HCT116 (cell line): ENCODE measurements at regions not wholly inside any gene's neighbourhood (a gene's known extent, or its start where the extent isn't known, plus 50 kb on each side); places are given as distances from the start of the nearest gene placed in this dataset.

Experiments
- ATAC-seq: fragments of 200-7000 bp; cut with Tn5 transposase; 2 replicates; pipeline ENCODE4 v1.9.1; 2020; ENCODE audit warnings: mild to moderate bottlenecking, moderate library complexity
- BruUV-seq: library from RNA; stranded (reverse); fragments of 400-500 nt; replicated peaks from 2 replicates; lab custom pipeline; 2021; lab: Mats Ljungman, UMichigan
- CTCF ChIA-PET: fragments of 300-600 bp; sonication (Branson Sonifier 250); formaldehyde crosslinking; loops from one replicate; lab custom pipeline; 2021; ENCODE audit warnings: antibody characterized with exemption; lab: Charles Lee
- POLR2A ChIA-PET: fragments of 300-600, 350-600 bp; sonication (Branson Sonifier 250); formaldehyde crosslinking; loops from one replicate; lab custom pipeline; 2021; ENCODE audit warnings: antibody characterized with exemption; lab: Charles Lee
- RAD21 ChIA-PET, 2 experiments: fragments of 300-600 bp; sonication (Branson Sonifier 250); formaldehyde crosslinking; loops; one replicate each; lab custom pipeline; 2023; ENCODE audit warnings: low total read pairs in 2 of 2; ENCODE audit not compliant: uncharacterized antibody in 2 of 2, unreplicated experiment in 2 of 2, low non-redundant PET in 1 of 2; lab: Charles Lee
- DNase-seq: peaks from one replicate; pipeline ENCODE4 v3.0.0-alpha.2; 2010; ENCODE audit warnings: low read depth, low spot score
- H2AFZ ChIP-seq: fragments of 200-600 bp; shearing (Covaris generic), sonication (generic); 2 replicates; pipeline ENCODE4 v1.6.1; 2017; ENCODE audit warnings: low read depth, mixed run types, mixed read lengths, antibody characterized with exemption, low read length; ENCODE audit not compliant: poor library complexity, severe bottlenecking
- H3K27ac ChIP-seq: 2 replicates; pipeline ENCODE4 v1.5.1; 2012; ENCODE audit warnings: low read depth, low read length
- H3K27me3 ChIP-seq: fragments of 200-600 bp; sonication (generic); 2 replicates; pipeline ENCODE4 v1.6.1; 2016; ENCODE audit warnings: mixed run types, low read length, mixed read lengths; ENCODE audit not compliant: insufficient read depth
- H3K36me3 ChIP-seq, 2 experiments: fragments of 200-500 bp in 1 of 2; fragments of 200-600 bp in 1 of 2; sonication (Bioruptor generic) in 1 of 2; sonication (generic) in 1 of 2; 2 replicates each; pipeline versions ENCODE4 v1.5.1 to v1.6.1; 2014 to 2016; ENCODE audit warnings: low read length in 2 of 2, inconsistent platforms in 1 of 2, mixed read lengths in 1 of 2, mixed run types in 1 of 2; ENCODE audit not compliant: insufficient read depth in 2 of 2, control insufficient read depth in 1 of 2
- H3K4me1 ChIP-seq, 2 experiments: fragments of 200-600 bp in 1 of 2; sonication (generic) in 1 of 2; 2 replicates each; pipeline versions ENCODE4 v1.5.1 to v1.6.1; 2012 to 2017; ENCODE audit warnings: low read length in 2 of 2, inconsistent platforms in 1 of 2, mild to moderate bottlenecking in 1 of 2, mixed read lengths in 1 of 2, mixed run types in 1 of 2, moderate library complexity in 1 of 2; ENCODE audit not compliant: insufficient read depth in 2 of 2, control insufficient read depth in 1 of 2
- H3K4me2 ChIP-seq: fragments of 200-600 bp; sonication (generic); 2 replicates; pipeline ENCODE4 v1.6.1; 2017; ENCODE audit warnings: mixed run types, low read length, mixed read lengths
- H3K4me3 ChIP-seq, 2 experiments: fragments of 200-600 bp in 1 of 2; sonication (generic) in 1 of 2; replicated peaks in 1 of 2; 2 replicates each; pipeline ENCODE4 v1.5.1; 2011 to 2016; ENCODE audit warnings: low read length in 2 of 2, control low read depth in 1 of 2, low read depth in 1 of 2, mild to moderate bottlenecking in 1 of 2, mixed read lengths in 1 of 2, mixed run types in 1 of 2
- H3K79me2 ChIP-seq: fragments of 200-600 bp; sonication (generic); 2 replicates; pipeline ENCODE4 v1.6.1; 2017; ENCODE audit warnings: mild to moderate bottlenecking, mixed run types, low read length, moderate library complexity, mixed read lengths; ENCODE audit not compliant: insufficient read depth
- H3K9ac ChIP-seq: fragments of 200-600 bp; sonication (generic); 2 replicates; pipeline ENCODE4 v1.6.1; 2016; ENCODE audit warnings: low read length, mixed read lengths
- H3K9me2 ChIP-seq: fragments of 200-600 bp; sonication (generic), shearing (Covaris generic); 2 replicates; pipeline ENCODE4 v1.6.1; 2017; ENCODE audit warnings: mixed run types, mild to moderate bottlenecking, moderate library complexity; ENCODE audit not compliant: insufficient read depth
- H3K9me3 ChIP-seq, 2 experiments: fragments of 200-500 bp in 1 of 2; fragments of 200-600 bp in 1 of 2; sonication (Bioruptor generic) in 1 of 2; sonication (generic) in 1 of 2; 2 replicates each; pipeline ENCODE4 v1.6.1; 2014 to 2017; ENCODE audit warnings: low read length in 2 of 2, mixed read lengths in 2 of 2, inconsistent platforms in 1 of 2, low read depth in 1 of 2, mild to moderate bottlenecking in 1 of 2, mixed run types in 1 of 2, moderate library complexity in 1 of 2; ENCODE audit not compliant: control insufficient read depth in 1 of 2, insufficient read depth in 1 of 2
- H4K20me1 ChIP-seq: fragments of 200-600 bp; sonication (generic), shearing (Covaris generic); 2 replicates; pipeline ENCODE4 v1.6.1; 2017; ENCODE audit warnings: mixed run types, mild to moderate bottlenecking, moderate library complexity; ENCODE audit not compliant: insufficient read depth
- CBX3 ChIP-seq: IDR thresholded peaks from 2 replicates; pipeline ENCODE4 v1.6.1; 2012; ENCODE audit warnings: low read depth
- ELF1 ChIP-seq: IDR thresholded peaks from 2 replicates; pipeline ENCODE4 v1.6.1; 2012; ENCODE audit warnings: low read depth, borderline replicate concordance
- EZH2 ChIP-seq: fragments of 200-600 bp; sonication (generic); IDR thresholded peaks from 2 replicates; pipeline ENCODE4 v1.6.1; 2017; ENCODE audit warnings: antibody characterized with exemption, mixed run types
- JUND ChIP-seq: IDR thresholded peaks from 2 replicates; pipeline ENCODE4 v1.6.1; 2012
- MAX ChIP-seq: IDR thresholded peaks from 2 replicates; pipeline ENCODE4 v1.6.1; 2012
- POLR2AphosphoS5 ChIP-seq: IDR thresholded peaks from 2 replicates; pipeline ENCODE4 v1.6.1; 2011; ENCODE audit warnings: mild to moderate bottlenecking, low read depth, low read length, moderate library complexity
- SRF ChIP-seq: IDR thresholded peaks from 2 replicates; pipeline ENCODE4 v1.6.1; 2012; ENCODE audit warnings: low read depth
- ZNF274 ChIP-seq: fragments of 200-500 bp; sonication (Bioruptor generic); IDR thresholded peaks from 2 replicates; pipeline ENCODE4 v1.6.1; 2014; ENCODE audit warnings: mild to moderate bottlenecking, low read depth, low read length, inconsistent platforms
- intact Hi-C: fragments of 100-400 bp; cut with micrococcal nuclease; formaldehyde crosslinking; loops from 2 replicates; pipeline ENCODE4 v1.10.0; 2022
- TF ChIP-seq, protein P1 (sequence below): IDR thresholded peaks from 2 replicates; pipeline ENCODE4 v1.6.1; 2012; ENCODE audit warnings: low read depth

DNA sequence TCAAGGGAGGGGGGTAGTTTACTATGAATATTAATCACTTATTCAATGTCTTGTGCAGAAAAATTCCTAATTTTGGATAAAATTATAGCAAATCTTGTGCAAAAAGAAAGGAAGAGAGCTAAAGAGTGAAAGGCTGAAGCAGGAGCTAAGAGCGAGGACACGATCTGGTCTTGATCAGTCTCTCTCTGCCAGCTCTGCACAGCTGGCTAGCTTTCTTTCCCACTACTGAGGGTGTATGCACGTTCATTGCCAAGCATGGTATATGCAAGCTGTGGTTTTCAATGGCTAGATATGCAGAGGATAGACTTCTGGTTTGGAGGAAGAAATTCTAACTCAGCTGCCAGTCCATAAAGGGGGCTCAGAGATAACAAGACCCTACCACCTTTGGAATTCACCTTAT lies 297.3 kb downstream of the CYRIA start:
- RAD21 ChIA-PET, result no interaction called here
- Histone ChIP-seq H3K4me2 (no peak overlapping the region), H3K9me3 (no peaks in the 10 kb centered on the region), H3K79me2 (no peaks in the 10 kb centered on the region), H3K27ac (no peak overlapping the region), H3K4me3 (no peak overlapping the region), H3K36me3 (no peaks in the 10 kb centered on the region), H3K4me1 (no peaks in the 10 kb centered on the region), H4K20me1 (no peaks in the 10 kb centered on the region), H3K9me2 (no peaks in the 10 kb centered on the region), H2AFZ (no peak overlapping the region), H3K9ac (no peak overlapping the region), H3K27me3 (no peaks in the 10 kb centered on the region)
- CTCF ChIA-PET, result no interaction called here
- ATAC-seq (no peak), DNase-seq (no peak)
- intact Hi-C loops, result no loop called here
- no peak for TF ChIP-seq POLR2AphosphoS5
- POLR2A ChIA-PET, result no interaction called here
- BruUV-seq, result no TSS peak

DNA sequence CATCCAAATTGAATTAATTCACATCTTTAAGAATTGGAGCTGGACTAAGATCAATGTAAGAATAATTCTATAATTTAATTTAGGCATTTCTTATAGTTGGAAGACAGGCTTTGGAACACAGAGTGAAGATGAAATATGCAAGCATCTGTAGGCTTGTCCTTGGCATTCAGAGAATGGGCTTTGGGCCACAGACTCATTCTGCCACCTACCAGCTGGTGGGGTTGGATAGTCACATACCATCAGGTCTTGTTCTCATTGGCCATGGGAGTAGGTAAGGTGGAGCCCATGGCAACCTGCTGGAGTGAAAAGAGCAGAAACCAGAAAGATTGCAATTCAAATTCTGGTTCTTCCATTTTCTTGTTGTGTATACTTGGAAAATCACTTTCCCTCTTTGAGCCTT lies 300.3 kb downstream of the CYRIA start:
- no peaks in the 10 kb centered on the region for H3K9me2 ChIP-seq
- H3K4me1 ChIP-seq, result no peaks in the 10 kb centered on the region
- TF ChIP-seq CBX3 (no peak), MAX (no peak), JUND (no peak), ZNF274 (no peak), SRF (no peak), EZH2 (no peak), ELF1 (no peak)
- TF ChIP-seq, protein P1, sequence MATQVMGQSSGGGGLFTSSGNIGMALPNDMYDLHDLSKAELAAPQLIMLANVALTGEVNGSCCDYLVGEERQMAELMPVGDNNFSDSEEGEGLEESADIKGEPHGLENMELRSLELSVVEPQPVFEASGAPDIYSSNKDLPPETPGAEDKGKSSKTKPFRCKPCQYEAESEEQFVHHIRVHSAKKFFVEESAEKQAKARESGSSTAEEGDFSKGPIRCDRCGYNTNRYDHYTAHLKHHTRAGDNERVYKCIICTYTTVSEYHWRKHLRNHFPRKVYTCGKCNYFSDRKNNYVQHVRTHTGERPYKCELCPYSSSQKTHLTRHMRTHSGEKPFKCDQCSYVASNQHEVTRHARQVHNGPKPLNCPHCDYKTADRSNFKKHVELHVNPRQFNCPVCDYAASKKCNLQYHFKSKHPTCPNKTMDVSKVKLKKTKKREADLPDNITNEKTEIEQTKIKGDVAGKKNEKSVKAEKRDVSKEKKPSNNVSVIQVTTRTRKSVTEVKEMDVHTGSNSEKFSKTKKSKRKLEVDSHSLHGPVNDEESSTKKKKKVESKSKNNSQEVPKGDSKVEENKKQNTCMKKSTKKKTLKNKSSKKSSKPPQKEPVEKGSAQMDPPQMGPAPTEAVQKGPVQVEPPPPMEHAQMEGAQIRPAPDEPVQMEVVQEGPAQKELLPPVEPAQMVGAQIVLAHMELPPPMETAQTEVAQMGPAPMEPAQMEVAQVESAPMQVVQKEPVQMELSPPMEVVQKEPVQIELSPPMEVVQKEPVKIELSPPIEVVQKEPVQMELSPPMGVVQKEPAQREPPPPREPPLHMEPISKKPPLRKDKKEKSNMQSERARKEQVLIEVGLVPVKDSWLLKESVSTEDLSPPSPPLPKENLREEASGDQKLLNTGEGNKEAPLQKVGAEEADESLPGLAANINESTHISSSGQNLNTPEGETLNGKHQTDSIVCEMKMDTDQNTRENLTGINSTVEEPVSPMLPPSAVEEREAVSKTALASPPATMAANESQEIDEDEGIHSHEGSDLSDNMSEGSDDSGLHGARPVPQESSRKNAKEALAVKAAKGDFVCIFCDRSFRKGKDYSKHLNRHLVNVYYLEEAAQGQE, result no peak
- TF ChIP-seq, all 23 proteins: peak for 0
- no peaks in the 10 kb centered on the region for H4K20me1 ChIP-seq
- no TSS peak for BruUV-seq
- no peaks in the 10 kb centered on the region for H3K9me3 ChIP-seq
- CTCF ChIA-PET, result no interaction called here
- H3K4me3 ChIP-seq, result no peak overlapping the region
- H3K4me2 ChIP-seq, result no peak overlapping the region
- H3K79me2 ChIP-seq, result no peaks in the 10 kb centered on the region
- RAD21 ChIA-PET, result no interaction called here
- DNase-seq (no peak), ATAC-seq (no peak)
- POLR2A ChIA-PET, result no interaction called here
- intact Hi-C loops, result no loop called here
- H2AFZ ChIP-seq, result no peak overlapping the region
- H3K9ac ChIP-seq, result no peak overlapping the region
- H3K27me3 ChIP-seq, result no peaks in the 10 kb centered on the region
- no peak overlapping the region for H3K27ac ChIP-seq
- H3K36me3 ChIP-seq, result no peaks in the 10 kb centered on the region
